Loucy (cell line): ENCODE measurements at regions not wholly inside any gene's neighbourhood (a gene's known extent, or its start where the extent isn't known, plus 50 kb on each side); places are given as distances from the start of the nearest gene placed in this dataset.

Experiments used
- CTCF ChIP-seq: fragments of 200-600 bp; sonication (generic); conservative IDR thresholded peaks from 2 replicates; pipeline ENCODE4 v1.5.1; 2014; ENCODE audit warnings: mild to moderate bottlenecking, antibody characterized with exemption, low read length
- EZH2phosphoT487 ChIP-seq: fragments of 200-600 bp; IDR thresholded peaks from 2 replicates; pipeline ENCODE4 v1.6.1; 2018; ENCODE audit warnings: antibody characterized with exemption, mild to moderate bottlenecking, moderate library complexity, borderline replicate concordance

- TF ChIP-seq CTCF, result no peak
- TF ChIP-seq EZH2phosphoT487, result no peak
Observed at GRCh38 chr1:171421413-171422020, 63.8 kb upstream of the PRRC2C start.
